Neural cell (in vitro differentiated cells): ENCODE measurements at regions not wholly inside any gene's neighbourhood (a gene's known extent, or its start where the extent isn't known, plus 50 kb on each side); places are given as distances from the start of the nearest gene placed in this dataset.

ENCODE experiments used
- EZH2 ChIP-seq: fragments of 200-600, 300-800 bp; shearing (Covaris generic), sonication (generic); IDR thresholded peaks from 2 replicates; pipeline ENCODE4 v1.6.1; 2014; ENCODE audit warnings: antibody characterized with exemption, low read length, borderline replicate concordance, mild to moderate bottlenecking; ENCODE audit not compliant: insufficient read depth, poor library complexity, severe bottlenecking
- TF ChIP-seq, protein P1 (sequence below): fragments of 450-650 bp; IDR thresholded peaks from 2 replicates; pipeline ENCODE4 v1.5.1; 2014; ENCODE audit warnings: antibody characterized with exemption, mild to moderate bottlenecking, moderate library complexity; ENCODE audit not compliant: poor library complexity, severe bottlenecking

DNA sequence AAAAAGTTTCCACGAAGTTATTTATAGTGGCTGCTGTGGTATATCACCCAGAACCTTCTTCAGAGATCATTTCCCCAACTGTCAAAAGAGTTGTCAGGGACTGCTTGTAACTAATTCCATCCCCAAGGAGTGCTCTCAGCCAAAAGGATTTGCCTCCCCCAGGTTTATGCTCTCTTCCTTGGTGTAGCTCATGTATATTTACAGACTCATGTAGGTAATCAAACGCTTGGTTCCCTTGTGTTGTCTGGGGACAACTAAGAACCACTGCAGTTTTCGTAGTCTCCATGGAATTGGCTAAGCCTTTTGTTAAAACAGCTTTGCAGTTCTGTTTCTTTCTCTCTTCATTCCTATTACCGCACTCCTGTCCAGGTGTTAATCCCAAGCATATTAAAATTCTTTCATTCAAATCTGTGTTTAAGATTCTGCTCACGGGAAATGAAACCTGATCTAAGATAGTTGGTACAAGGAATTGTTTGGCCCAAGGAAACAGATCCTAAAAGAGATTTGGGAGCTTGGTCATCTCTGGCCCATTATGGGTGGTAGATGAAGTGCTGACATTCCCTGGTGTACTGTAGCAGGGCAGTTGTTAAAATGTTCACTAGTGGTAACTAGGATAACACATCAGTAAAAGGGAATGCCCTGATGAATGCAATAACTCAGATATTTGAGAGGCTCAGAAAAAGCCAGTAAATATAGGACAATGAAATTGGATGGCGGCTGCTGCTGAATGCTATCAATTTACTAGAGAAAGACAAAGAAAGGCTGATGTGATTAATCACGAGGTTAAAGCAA lies 361.3 kb upstream of the GBE1 start:
- TF ChIP-seq, protein P1, sequence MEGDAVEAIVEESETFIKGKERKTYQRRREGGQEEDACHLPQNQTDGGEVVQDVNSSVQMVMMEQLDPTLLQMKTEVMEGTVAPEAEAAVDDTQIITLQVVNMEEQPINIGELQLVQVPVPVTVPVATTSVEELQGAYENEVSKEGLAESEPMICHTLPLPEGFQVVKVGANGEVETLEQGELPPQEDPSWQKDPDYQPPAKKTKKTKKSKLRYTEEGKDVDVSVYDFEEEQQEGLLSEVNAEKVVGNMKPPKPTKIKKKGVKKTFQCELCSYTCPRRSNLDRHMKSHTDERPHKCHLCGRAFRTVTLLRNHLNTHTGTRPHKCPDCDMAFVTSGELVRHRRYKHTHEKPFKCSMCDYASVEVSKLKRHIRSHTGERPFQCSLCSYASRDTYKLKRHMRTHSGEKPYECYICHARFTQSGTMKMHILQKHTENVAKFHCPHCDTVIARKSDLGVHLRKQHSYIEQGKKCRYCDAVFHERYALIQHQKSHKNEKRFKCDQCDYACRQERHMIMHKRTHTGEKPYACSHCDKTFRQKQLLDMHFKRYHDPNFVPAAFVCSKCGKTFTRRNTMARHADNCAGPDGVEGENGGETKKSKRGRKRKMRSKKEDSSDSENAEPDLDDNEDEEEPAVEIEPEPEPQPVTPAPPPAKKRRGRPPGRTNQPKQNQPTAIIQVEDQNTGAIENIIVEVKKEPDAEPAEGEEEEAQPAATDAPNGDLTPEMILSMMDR = no peak
- TF ChIP-seq EZH2 = no peak
